IMR-90 (cell line): ENCODE measurements at regions not wholly inside any gene's neighbourhood (a gene's known extent, or its start where the extent isn't known, plus 50 kb on each side); places are given as distances from the start of the nearest gene placed in this dataset.

Source experiments
- BHLHE40 ChIP-seq: fragments of 150-350 bp; IDR thresholded peaks from 2 replicates; pipeline ENCODE4 v1.6.1; 2016; ENCODE audit warnings: mild to moderate bottlenecking, low read depth, low read length
- CTCF ChIP-seq: conservative IDR thresholded peaks from 2 replicates; pipeline ENCODE4 v1.5.1; 2012; ENCODE audit warnings: mild to moderate bottlenecking, low read depth, low read length, improper control_type of control experiment
- MAFK ChIP-seq: IDR thresholded peaks from 2 replicates; pipeline ENCODE4 v1.6.1; 2012; ENCODE audit warnings: low read depth, low read length, improper control_type of control experiment
- MAZ ChIP-seq: IDR thresholded peaks from 2 replicates; pipeline ENCODE4 v1.6.1; 2012; ENCODE audit warnings: low read depth, mild to moderate bottlenecking, low read length, improper control_type of control experiment, moderate library complexity, borderline replicate concordance
- MXI1 ChIP-seq: IDR thresholded peaks from 2 replicates; pipeline ENCODE4 v1.6.1; 2012; ENCODE audit warnings: low read depth, mild to moderate bottlenecking, low read length, moderate library complexity, borderline replicate concordance
- POLR2A ChIP-seq: IDR thresholded peaks from 2 replicates; pipeline ENCODE4 v1.6.1; 2012; ENCODE audit warnings: mild to moderate bottlenecking, low read depth, low read length
- RAD21 ChIP-seq: IDR thresholded peaks from 2 replicates; pipeline ENCODE4 v1.6.1; 2012; ENCODE audit warnings: low read length, improper control_type of control experiment
- RCOR1 ChIP-seq: IDR thresholded peaks from 2 replicates; pipeline ENCODE4 v1.6.1; 2012; ENCODE audit warnings: mild to moderate bottlenecking, low read length, improper control_type of control experiment; ENCODE audit not compliant: insufficient replicate concordance
- SMC3 ChIP-seq: fragments of 150-350 bp; IDR thresholded peaks from 2 replicates; pipeline ENCODE4 v1.6.1; 2016; ENCODE audit warnings: low read depth, mild to moderate bottlenecking, antibody characterized with exemption, low read length, moderate library complexity

DNA sequence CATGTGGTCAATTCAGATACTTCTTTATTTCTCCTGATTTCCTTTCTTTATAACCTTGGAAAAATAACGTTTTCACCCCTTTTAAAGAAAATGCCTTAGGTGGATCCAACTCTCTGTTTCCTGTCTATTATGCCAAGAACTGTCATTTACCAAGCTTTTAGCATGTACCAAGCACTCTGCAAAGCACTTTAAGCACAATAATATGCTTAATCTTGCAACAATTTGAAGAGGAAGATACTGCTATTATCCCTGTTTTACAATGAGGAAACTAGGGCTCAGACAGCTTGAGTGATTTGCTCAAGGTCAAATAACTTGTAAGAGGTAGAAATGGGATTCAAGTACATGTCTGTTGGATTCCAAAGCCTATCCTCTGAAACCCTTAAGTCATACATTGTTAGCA, 224.8 kb upstream of the IL12B start:
- TF ChIP-seq CTCF (no peak), POLR2A (no peak), SMC3 (no peak), MAZ (no peak), BHLHE40 (no peak), MAFK (no peak), RCOR1 (no peak), MXI1 (no peak), RAD21 (no peak)
